ENCODE measurements at regions not wholly inside any gene's neighbourhood (a gene's known extent, or its start where the extent isn't known, plus 50 kb on each side); places are given as distances from the start of the nearest gene placed in this dataset.

DNA sequence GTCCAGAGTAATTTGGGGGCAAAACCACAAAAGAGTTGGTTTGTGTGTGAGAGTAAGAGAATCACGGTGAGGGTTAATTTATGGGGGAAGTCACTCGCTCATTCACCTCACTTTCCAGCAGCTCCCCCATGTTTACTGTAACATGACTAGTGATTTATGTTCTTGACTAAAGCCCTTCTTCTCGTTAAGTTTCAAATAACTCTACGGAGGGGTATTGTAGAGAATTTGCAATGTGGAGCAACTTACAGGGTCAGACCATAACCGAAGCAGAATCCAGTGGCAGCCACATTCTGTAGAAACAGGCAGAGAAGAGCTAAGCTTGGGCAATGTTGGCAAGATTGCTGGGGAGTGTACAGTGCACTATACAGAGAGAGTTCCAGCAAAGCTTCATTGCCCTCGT lies 760.6 kb downstream of the IRX1 start:
- TF ChIP-seq, protein P1, sequence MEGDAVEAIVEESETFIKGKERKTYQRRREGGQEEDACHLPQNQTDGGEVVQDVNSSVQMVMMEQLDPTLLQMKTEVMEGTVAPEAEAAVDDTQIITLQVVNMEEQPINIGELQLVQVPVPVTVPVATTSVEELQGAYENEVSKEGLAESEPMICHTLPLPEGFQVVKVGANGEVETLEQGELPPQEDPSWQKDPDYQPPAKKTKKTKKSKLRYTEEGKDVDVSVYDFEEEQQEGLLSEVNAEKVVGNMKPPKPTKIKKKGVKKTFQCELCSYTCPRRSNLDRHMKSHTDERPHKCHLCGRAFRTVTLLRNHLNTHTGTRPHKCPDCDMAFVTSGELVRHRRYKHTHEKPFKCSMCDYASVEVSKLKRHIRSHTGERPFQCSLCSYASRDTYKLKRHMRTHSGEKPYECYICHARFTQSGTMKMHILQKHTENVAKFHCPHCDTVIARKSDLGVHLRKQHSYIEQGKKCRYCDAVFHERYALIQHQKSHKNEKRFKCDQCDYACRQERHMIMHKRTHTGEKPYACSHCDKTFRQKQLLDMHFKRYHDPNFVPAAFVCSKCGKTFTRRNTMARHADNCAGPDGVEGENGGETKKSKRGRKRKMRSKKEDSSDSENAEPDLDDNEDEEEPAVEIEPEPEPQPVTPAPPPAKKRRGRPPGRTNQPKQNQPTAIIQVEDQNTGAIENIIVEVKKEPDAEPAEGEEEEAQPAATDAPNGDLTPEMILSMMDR (IDR thresholded peaks at IDR 0.05) = no peak
- no peak for TF ChIP-seq POLR2A (IDR thresholded peaks at IDR 0.05)
- no peak for TF ChIP-seq EP300 (IDR thresholded peaks at IDR 0.05)
- no peak for TF ChIP-seq POLR2AphosphoS5 (IDR thresholded peaks at IDR 0.05)
